Suprapubic skin (tissue), 3 donors: ENCODE measurements at regions not wholly inside any gene's neighbourhood (a gene's known extent, or its start where the extent isn't known, plus 50 kb on each side); places are given as distances from the start of the nearest gene placed in this dataset.

Experiments used
- POLR2AphosphoS5 ChIP-seq, 3 donors: sonication (generic); formaldehyde crosslinking; IDR thresholded peaks; one replicate each; pipeline ENCODE4 v1.6.1; 2017; ENCODE audit warnings: antibody characterized with exemption in 3 of 3
- TF ChIP-seq, protein P1 (sequence below), 2 donors: fragments of 200-600 bp in 1 of 2; fragments of 450-650 bp in 1 of 2; sonication (generic) in 1 of 2; IDR thresholded peaks; one replicate each; pipeline ENCODE4 v1.5.1; 2016 to 2019; ENCODE audit warnings: antibody characterized with exemption in 2 of 2, mild to moderate bottlenecking in 1 of 2, moderate library complexity in 1 of 2

DNA sequence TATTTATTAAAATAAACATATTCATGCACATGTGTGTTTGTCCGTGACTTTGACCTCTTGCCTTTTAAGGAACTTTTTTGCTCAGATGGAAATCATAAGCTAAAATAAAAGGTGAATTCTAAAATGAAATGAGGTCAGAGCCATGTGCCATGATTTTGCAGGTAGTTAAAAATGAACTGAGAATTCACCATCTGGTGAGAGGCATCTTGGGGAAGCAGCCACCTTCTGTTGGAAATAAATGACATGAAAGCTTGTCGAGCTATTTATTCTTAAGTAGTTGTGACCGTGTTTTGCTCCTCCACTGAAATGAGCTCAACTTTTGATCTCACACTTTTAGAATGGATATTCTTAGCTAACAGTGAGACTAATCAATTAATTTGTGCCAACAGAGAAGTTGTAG lies 56.8 kb upstream of the CNOT2 start:
- TF ChIP-seq, protein P1, sequence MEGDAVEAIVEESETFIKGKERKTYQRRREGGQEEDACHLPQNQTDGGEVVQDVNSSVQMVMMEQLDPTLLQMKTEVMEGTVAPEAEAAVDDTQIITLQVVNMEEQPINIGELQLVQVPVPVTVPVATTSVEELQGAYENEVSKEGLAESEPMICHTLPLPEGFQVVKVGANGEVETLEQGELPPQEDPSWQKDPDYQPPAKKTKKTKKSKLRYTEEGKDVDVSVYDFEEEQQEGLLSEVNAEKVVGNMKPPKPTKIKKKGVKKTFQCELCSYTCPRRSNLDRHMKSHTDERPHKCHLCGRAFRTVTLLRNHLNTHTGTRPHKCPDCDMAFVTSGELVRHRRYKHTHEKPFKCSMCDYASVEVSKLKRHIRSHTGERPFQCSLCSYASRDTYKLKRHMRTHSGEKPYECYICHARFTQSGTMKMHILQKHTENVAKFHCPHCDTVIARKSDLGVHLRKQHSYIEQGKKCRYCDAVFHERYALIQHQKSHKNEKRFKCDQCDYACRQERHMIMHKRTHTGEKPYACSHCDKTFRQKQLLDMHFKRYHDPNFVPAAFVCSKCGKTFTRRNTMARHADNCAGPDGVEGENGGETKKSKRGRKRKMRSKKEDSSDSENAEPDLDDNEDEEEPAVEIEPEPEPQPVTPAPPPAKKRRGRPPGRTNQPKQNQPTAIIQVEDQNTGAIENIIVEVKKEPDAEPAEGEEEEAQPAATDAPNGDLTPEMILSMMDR (IDR thresholded peaks at IDR 0.05) = no peak
- TF ChIP-seq POLR2AphosphoS5 (IDR thresholded peaks at IDR 0.05) = no peak
